SU-DHL-6 (cell line): ENCODE measurements at regions not wholly inside any gene's neighbourhood (a gene's known extent, or its start where the extent isn't known, plus 50 kb on each side); places are given as distances from the start of the nearest gene placed in this dataset.

Experiments
- CTCF ChIP-seq: fragments of 200-600 bp; sonication (generic); IDR thresholded peaks from one replicate; pipeline ENCODE4 v1.5.1; 2017; ENCODE audit warnings: antibody characterized with exemption, mild to moderate bottlenecking, low read length, moderate library complexity; ENCODE audit not compliant: insufficient read depth, poor library complexity, severe bottlenecking
- EZH2phosphoT487 ChIP-seq: fragments of 200-600 bp; sonication (generic), shearing (Covaris generic); conservative IDR thresholded peaks from 2 replicates; pipeline ENCODE4 v1.6.1; 2018; ENCODE audit warnings: mild to moderate bottlenecking, antibody characterized with exemption, low read length, moderate library complexity, mixed read lengths

GRCh38 chr1:88350648-88351047 is 333.4 kb upstream of the PKN2 start:
- no peak for TF ChIP-seq CTCF
- TF ChIP-seq EZH2phosphoT487 = no peak
